ENCODE measurements at regions not wholly inside any gene's neighbourhood (a gene's known extent, or its start where the extent isn't known, plus 50 kb on each side); places are given as distances from the start of the nearest gene placed in this dataset.

DNA sequence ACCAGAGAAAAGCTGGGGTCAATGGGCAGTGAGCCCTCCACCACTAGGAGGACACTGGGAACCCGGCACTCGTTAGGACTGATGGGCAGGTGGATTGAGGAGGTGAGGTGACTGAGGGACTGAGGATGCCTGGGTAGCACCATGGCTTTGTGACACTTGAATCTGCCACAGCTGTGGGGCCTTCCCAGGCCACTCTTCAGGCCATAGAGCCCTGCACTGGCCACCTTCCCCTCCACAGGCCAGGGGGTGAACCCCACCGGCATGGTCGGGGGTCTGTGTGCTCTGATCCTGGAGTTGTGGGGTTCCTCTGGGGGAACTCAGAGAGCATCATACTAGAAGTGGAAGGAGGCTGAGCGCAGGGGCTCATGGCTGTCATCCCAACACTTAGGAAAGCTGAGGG lies 423.5 kb downstream of the ZNF536 start:
- no peaks in the 10 kb centered on the region; the same call in 1 of the 2 replicates for H3K4me1 ChIP-seq (ENCODE audit: insufficient read depth, low read length)
- H3K36me3 ChIP-seq (ENCODE audit: insufficient read depth, low read length) = no peaks in the 10 kb centered on the region
- H3K4me3 ChIP-seq (ENCODE audit: low read length) = no peak overlapping the region
- H3K27me3 ChIP-seq (ENCODE audit: insufficient read depth, low read length) = peaks cover 8% of the 10 kb centered on the region
- H3K9me3 ChIP-seq (ENCODE audit: insufficient read depth, low read depth, low read length) = no peaks in the 10 kb centered on the region
- H3K27ac ChIP-seq (ENCODE audit: low read depth, low read length) = no peak overlapping the region
- no peak overlapping the region for H3K9ac ChIP-seq (ENCODE audit: low read depth, low read length)
- WGBS = 98% methylated on average over 5 of the region's 5 CpGs

DNA sequence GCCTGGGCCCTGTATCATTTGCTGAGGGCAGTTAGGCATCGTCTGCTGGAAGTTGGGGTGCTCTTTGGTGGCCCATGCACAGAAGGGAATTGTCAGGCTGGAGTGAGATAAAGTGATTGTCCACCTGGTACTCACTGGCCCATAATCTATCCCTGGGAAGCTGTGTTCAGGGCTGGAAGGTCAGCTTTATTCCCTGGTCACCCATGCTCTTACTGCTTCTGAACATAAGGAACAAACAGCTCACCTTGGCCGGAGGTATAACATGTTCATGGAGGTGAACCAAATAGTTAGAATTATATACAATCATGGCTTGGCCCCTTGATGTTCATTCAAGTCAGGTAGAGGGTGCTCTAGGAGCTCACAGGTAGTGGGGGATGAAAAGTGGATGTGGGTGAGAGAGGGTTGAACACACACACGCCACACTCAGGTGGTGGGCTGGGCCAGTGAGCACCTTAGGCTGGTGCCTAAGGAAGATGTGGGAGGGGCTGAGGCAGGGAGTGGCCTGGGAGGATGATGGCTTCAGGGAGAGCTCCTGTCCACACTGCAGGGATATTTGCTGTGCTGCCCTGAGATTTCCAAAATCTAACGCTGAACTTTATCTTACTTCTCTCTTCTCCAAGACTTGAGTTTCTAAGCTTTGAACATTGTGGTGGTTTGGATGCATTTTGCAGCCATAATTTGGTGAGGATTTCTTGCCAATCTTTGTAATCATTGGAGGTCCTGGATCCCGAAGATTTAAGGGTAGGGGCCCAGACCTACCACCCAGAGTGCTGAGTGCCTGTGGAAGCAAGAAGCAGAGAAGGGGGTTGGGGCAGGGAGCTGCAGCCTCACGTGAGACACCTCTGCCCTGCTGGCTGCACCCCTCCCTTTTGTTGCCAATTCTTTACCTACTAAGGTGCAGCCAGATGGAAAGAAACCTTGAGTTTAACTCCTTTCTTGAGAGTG lies 420.6 kb downstream of the ZNF536 start:
- Histone ChIP-seq H3K27me3 (ENCODE audit: insufficient read depth, low read length) (no peaks in the 10 kb centered on the region), H3K9me3 (ENCODE audit: insufficient read depth, low read depth, low read length) (peaks cover 8% of the 10 kb centered on the region), H3K36me3 (ENCODE audit: insufficient read depth, low read length) (no peaks in the 10 kb centered on the region), H3K4me1 (ENCODE audit: insufficient read depth, low read length) (no peaks in the 10 kb centered on the region), H3K4me3 (ENCODE audit: low read length) (no peak overlapping the region), H3K9ac (ENCODE audit: low read depth, low read length) (no peak overlapping the region), H3K27ac (ENCODE audit: low read depth, low read length) (no peak overlapping the region)
- WGBS = 87% methylated on average over 5 of the region's 6 CpGs

DNA sequence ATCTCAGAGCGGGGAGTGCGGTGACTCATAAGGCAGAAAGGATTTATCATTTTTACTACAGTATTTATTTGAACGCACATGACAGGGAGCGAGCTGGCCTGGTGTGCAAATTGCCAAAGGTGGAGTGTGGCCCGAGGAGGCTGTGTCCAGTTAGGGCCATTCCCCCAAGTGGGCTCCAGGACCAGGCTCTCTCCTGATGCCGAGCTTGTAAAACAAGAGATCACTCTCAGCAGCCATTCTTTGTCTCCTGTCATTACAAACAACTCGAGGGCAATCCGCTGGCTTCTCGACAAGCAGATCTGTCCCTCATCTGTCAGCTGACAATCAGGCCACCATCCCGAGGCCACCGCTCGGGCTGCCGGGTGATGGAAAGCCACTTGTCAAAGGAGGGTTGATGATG lies 418.9 kb downstream of the ZNF536 start:
- H3K4me1 ChIP-seq (ENCODE audit: insufficient read depth, low read length) = no peaks in the 10 kb centered on the region
- no peaks in the 10 kb centered on the region for H3K36me3 ChIP-seq (ENCODE audit: insufficient read depth, low read length)
- H3K27me3 ChIP-seq (ENCODE audit: insufficient read depth, low read length) = no peaks in the 10 kb centered on the region
- H3K9ac ChIP-seq (ENCODE audit: low read depth, low read length) = no peak overlapping the region
- H3K9me3 ChIP-seq (ENCODE audit: insufficient read depth, low read depth, low read length) = peaks cover 8% of the 10 kb centered on the region
- H3K27ac ChIP-seq (ENCODE audit: low read depth, low read length) = no peak overlapping the region
- H3K4me3 ChIP-seq (ENCODE audit: low read length) = no peak overlapping the region
- 94% methylated on average over 13 of the region's 13 CpGs for WGBS

- no peaks in the 10 kb centered on the region for H3K27me3 ChIP-seq (ENCODE audit: insufficient read depth, low read length)
- H3K4me1 ChIP-seq (ENCODE audit: insufficient read depth, low read length) = no peaks in the 10 kb centered on the region
- 95% methylated on average over 2 of the region's 3 CpGs for whole genome bisulfite sequencing
- H3K27ac ChIP-seq (ENCODE audit: low read depth, low read length) = no peak overlapping the region
- H3K36me3 ChIP-seq (ENCODE audit: insufficient read depth, low read length) = no peaks in the 10 kb centered on the region
- no peak overlapping the region for H3K4me3 ChIP-seq (ENCODE audit: low read length)
- H3K9me3 ChIP-seq (ENCODE audit: insufficient read depth, low read depth, low read length) = peaks cover 8% of the 10 kb centered on the region
- no peak overlapping the region for H3K9ac ChIP-seq (ENCODE audit: low read depth, low read length)
These were observed 418.0 kb downstream of the ZNF536 start for GRCh38 chr19:30790056-30790680.

GRCh38 chr19:30788105-30788765 lies 416.1 kb downstream of the ZNF536 start:
- Histone ChIP-seq H3K4me1 (ENCODE audit: insufficient read depth, low read length) (no peaks in the 10 kb centered on the region), H3K9me3 (ENCODE audit: insufficient read depth, low read depth, low read length) (peaks cover 8% of the 10 kb centered on the region), H3K27ac (ENCODE audit: low read depth, low read length) (no peak overlapping the region), H3K36me3 (ENCODE audit: insufficient read depth, low read length) (no peaks in the 10 kb centered on the region), H3K4me3 (ENCODE audit: low read length) (no peak overlapping the region), H3K27me3 (ENCODE audit: insufficient read depth, low read length) (no peaks in the 10 kb centered on the region), H3K9ac (ENCODE audit: low read depth, low read length) (no peak overlapping the region)
- 91% methylated on average over 5 of the region's 5 CpGs for WGBS

GRCh38 chr19:30785458-30786137 lies 413.4 kb downstream of the ZNF536 start:
- H3K9me3 ChIP-seq (ENCODE audit: insufficient read depth, low read depth, low read length) = peaks cover 8% of the 10 kb centered on the region
- no peak overlapping the region for H3K4me3 ChIP-seq (ENCODE audit: low read length)
- H3K4me1 ChIP-seq (ENCODE audit: insufficient read depth, low read length) = no peaks in the 10 kb centered on the region
- 94% methylated on average over 5 of the region's 5 CpGs for WGBS
- no peaks in the 10 kb centered on the region for H3K36me3 ChIP-seq (ENCODE audit: insufficient read depth, low read length)
- H3K27ac ChIP-seq (ENCODE audit: low read depth, low read length) = no peak overlapping the region
- no peak overlapping the region for H3K9ac ChIP-seq (ENCODE audit: low read depth, low read length)
- H3K27me3 ChIP-seq (ENCODE audit: insufficient read depth, low read length) = no peaks in the 10 kb centered on the region

DNA sequence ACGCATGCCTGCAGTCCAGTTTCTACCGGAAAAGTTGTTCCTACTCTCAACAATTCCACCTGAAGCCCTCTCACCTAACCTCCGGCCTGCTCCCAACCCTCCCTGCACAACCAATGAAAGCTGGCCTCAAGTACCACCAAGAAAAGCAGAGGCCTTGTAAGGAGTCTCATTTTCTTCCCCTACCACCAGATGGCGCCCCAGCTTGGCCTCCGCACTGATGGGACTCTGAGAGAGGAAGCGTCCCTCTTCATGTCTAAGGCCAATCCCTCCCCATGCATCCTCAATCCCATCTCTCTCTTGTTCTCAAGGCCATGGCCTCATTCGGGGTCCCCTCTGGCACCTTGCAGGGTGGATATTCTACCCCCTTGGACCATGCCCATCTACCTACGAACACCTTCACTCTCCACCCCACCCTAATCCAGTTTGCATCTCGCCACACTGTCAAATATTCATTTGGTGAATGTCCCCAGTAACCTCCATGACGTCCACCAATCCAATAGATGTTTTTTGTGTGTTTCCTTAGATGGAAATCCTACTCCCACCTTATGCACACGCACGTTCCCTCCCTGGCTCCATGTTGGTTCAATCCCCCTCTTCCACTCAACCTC lies 412.8 kb downstream of the ZNF536 start:
- Histone ChIP-seq H3K9ac (ENCODE audit: low read depth, low read length) (no peak overlapping the region), H3K4me3 (ENCODE audit: low read length) (no peak overlapping the region)

DNA sequence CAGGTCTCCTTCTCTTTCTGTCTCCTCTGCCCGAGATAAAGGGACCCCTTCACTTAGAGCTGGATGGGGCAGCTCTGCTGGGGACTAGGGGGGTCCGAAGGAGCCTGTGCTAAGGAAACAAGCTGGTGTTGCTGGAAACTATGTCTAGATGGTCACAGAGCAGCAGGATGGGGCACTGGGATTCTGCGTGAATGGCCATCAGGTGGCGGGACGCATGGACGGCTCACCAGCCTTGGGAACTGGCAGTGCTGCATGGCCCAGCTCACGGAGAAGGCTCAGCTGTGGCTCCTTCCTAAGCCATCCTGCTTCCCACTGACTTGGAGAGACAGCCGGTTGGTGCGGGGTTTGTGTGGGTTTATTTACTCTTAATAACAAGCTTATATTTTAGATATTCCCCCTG lies 411.8 kb downstream of the ZNF536 start:
- Histone ChIP-seq H3K9ac (ENCODE audit: low read depth, low read length) (no peak overlapping the region), H3K4me1 (ENCODE audit: insufficient read depth, low read length) (no peaks in the 10 kb centered on the region), H3K27me3 (ENCODE audit: insufficient read depth, low read length) (no peaks in the 10 kb centered on the region), H3K36me3 (ENCODE audit: insufficient read depth, low read length) (no peaks in the 10 kb centered on the region), H3K9me3 (ENCODE audit: insufficient read depth, low read depth, low read length) (no peaks in the 10 kb centered on the region), H3K4me3 (ENCODE audit: low read length) (no peak overlapping the region), H3K27ac (ENCODE audit: low read depth, low read length) (no peak overlapping the region)
- 97% methylated on average over 7 of the region's 9 CpGs for WGBS

More for the DNA sequence above, 412.8 kb downstream of the ZNF536 start:
- Histone ChIP-seq H3K27me3 (ENCODE audit: insufficient read depth, low read length) (no peaks in the 10 kb centered on the region), H3K36me3 (ENCODE audit: insufficient read depth, low read length) (no peaks in the 10 kb centered on the region), H3K27ac (ENCODE audit: low read depth, low read length) (no peak overlapping the region), H3K9me3 (ENCODE audit: insufficient read depth, low read depth, low read length) (peaks cover 4% of the 10 kb centered on the region), H3K4me1 (ENCODE audit: insufficient read depth, low read length) (no peaks in the 10 kb centered on the region)
- 78% methylated on average over 12 of the region's 12 CpGs for WGBS

GRCh38 chr19:30783212-30783611 lies 411.0 kb downstream of the ZNF536 start:
- WGBS = 93% methylated on average over 3 of the region's 3 CpGs
- Histone ChIP-seq H3K27me3 (ENCODE audit: insufficient read depth, low read length) (no peaks in the 10 kb centered on the region), H3K4me3 (ENCODE audit: low read length) (no peak overlapping the region), H3K9ac (ENCODE audit: low read depth, low read length) (no peak overlapping the region), H3K4me1 (ENCODE audit: insufficient read depth, low read length) (no peaks in the 10 kb centered on the region), H3K9me3 (ENCODE audit: insufficient read depth, low read depth, low read length) (no peaks in the 10 kb centered on the region), H3K36me3 (ENCODE audit: insufficient read depth, low read length) (no peaks in the 10 kb centered on the region), H3K27ac (ENCODE audit: low read depth, low read length) (no peak overlapping the region)

GRCh38 chr19:30781519-30781918 lies 409.3 kb downstream of the ZNF536 start:
- H3K36me3 ChIP-seq (ENCODE audit: insufficient read depth, low read length) = no peaks in the 10 kb centered on the region
- no peak overlapping the region for H3K4me3 ChIP-seq (ENCODE audit: low read length)
- no peak overlapping the region for H3K27ac ChIP-seq (ENCODE audit: low read depth, low read length)
- no peak overlapping the region for H3K9ac ChIP-seq (ENCODE audit: low read depth, low read length)
- no peaks in the 10 kb centered on the region for H3K9me3 ChIP-seq (ENCODE audit: insufficient read depth, low read depth, low read length)
- WGBS = 94% methylated on average over 10 of the region's 10 CpGs
- H3K27me3 ChIP-seq (ENCODE audit: insufficient read depth, low read length) = no peaks in the 10 kb centered on the region
- no peaks in the 10 kb centered on the region for H3K4me1 ChIP-seq (ENCODE audit: insufficient read depth, low read length)
